ENCODE measurements at regions not wholly inside any gene's neighbourhood (a gene's known extent, or its start where the extent isn't known, plus 50 kb on each side); places are given as distances from the start of the nearest gene placed in this dataset.

- DNase-seq (ENCODE audit: low read depth, low spot score): no peak
Measured at GRCh38 chr12:28601570-28602058, 411.4 kb downstream of the CCDC91 start.

- no peak for DNase-seq (ENCODE audit: low read depth, low spot score)
Measured at GRCh38 chr12:28602786-28603185, 412.5 kb downstream of the CCDC91 start.

- no peak for DNase-seq (ENCODE audit: low read depth, low spot score)
Measured at GRCh38 chr12:28603239-28603638, 413.0 kb downstream of the CCDC91 start.

GRCh38 chr12:28603801-28604200, 413.5 kb downstream of the CCDC91 start:
- no peak for DNase-seq (ENCODE audit: low read depth, low spot score)

- no peak for DNase-seq (ENCODE audit: low read depth, low spot score)
Measured at GRCh38 chr12:28604240-28604639, 414.0 kb downstream of the CCDC91 start.

GRCh38 chr12:28606967-28607557, 416.8 kb downstream of the CCDC91 start:
- no peak for DNase-seq (ENCODE audit: low read depth, low spot score)

GRCh38 chr12:28610401-28611114, 420.3 kb downstream of the CCDC91 start:
- DNase-seq (ENCODE audit: low read depth, low spot score): no peak

GRCh38 chr12:28611115-28611435, 420.8 kb downstream of the CCDC91 start:
- no peak for DNase-seq (ENCODE audit: low read depth, low spot score)

- DNase-seq (ENCODE audit: low read depth, low spot score): no peak
Measured at GRCh38 chr12:28611449-28611848, 421.2 kb downstream of the CCDC91 start.

GRCh38 chr12:28618171-28618570, 427.9 kb downstream of the CCDC91 start:
- DNase-seq (ENCODE audit: low read depth, low spot score): no peak

- DNase-seq (ENCODE audit: low read depth, low spot score): no peak
Measured at GRCh38 chr12:28618772-28619171, 428.5 kb downstream of the CCDC91 start.

- no peak for DNase-seq (ENCODE audit: low read depth, low spot score)
Measured at GRCh38 chr12:28620281-28620680, 430.0 kb downstream of the CCDC91 start.

- DNase-seq (ENCODE audit: low read depth, low spot score): no peak
Measured at GRCh38 chr12:28622406-28622805, 432.1 kb downstream of the CCDC91 start.

- DNase-seq (ENCODE audit: low read depth, low spot score): no peak
Measured at GRCh38 chr12:28626504-28626903, 436.2 kb downstream of the CCDC91 start.

GRCh38 chr12:28629691-28630090, 439.4 kb downstream of the CCDC91 start:
- DNase-seq (ENCODE audit: low read depth, low spot score): no peak

GRCh38 chr12:28631831-28632230, 441.6 kb downstream of the CCDC91 start:
- DNase-seq (ENCODE audit: low read depth, low spot score): no peak

GRCh38 chr12:28640519-28640918, 450.3 kb downstream of the CCDC91 start:
- no peak for DNase-seq (ENCODE audit: low read depth, low spot score)

- no peak for DNase-seq (ENCODE audit: low read depth, low spot score)
Measured at GRCh38 chr12:28645436-28645835, 455.2 kb downstream of the CCDC91 start.

- no peak for DNase-seq (ENCODE audit: low read depth, low spot score)
Measured at GRCh38 chr12:28645891-28646290, 455.6 kb downstream of the CCDC91 start.

- DNase-seq (ENCODE audit: low read depth, low spot score): no peak
Measured at GRCh38 chr12:28650906-28651305, 460.6 kb downstream of the CCDC91 start.

GRCh38 chr12:28652239-28652638, 462.0 kb downstream of the CCDC91 start:
- no peak for DNase-seq (ENCODE audit: low read depth, low spot score)

- no peak for DNase-seq (ENCODE audit: low read depth, low spot score)
Measured at GRCh38 chr12:28681980-28682379, 467.1 kb upstream of the FAR2 start.

- no peak for DNase-seq (ENCODE audit: low read depth, low spot score)
Measured at GRCh38 chr12:28683366-28683765, 465.7 kb upstream of the FAR2 start.
